ENCODE measurements at regions not wholly inside any gene's neighbourhood (a gene's known extent, or its start where the extent isn't known, plus 50 kb on each side); places are given as distances from the start of the nearest gene placed in this dataset.

- Histone ChIP-seq H3K4me2 (no peak overlapping the region), H2AFZ (ENCODE audit: low read depth) (no peak overlapping the region), H3F3A (replicated peaks; ENCODE audit: insufficient read depth) (no peaks in the 10 kb centered on the region), H4K20me1 (ENCODE audit: insufficient read depth) (no peaks in the 10 kb centered on the region), H3K27ac (ENCODE audit: low read depth in 2 of 2, low read length in 1 of 2) (no peak overlapping the region), H3K9ac (no peak overlapping the region), H3K36me3 (replicated peaks in 1 of 2; ENCODE audit: control insufficient read depth in 1 of 2, insufficient read depth in 2 of 2, low read length in 1 of 2) (no peaks in the 10 kb centered on the region), H3K9me3 (no peaks in the 10 kb centered on the region), H3K9me2 (no peaks in the 10 kb centered on the region), H3K4me1 (ENCODE audit: control insufficient read depth in 1 of 2, insufficient read depth in 2 of 2, low read depth in 1 of 2, low read length in 1 of 2) (no peaks in the 10 kb centered on the region), H3K4me3 (ENCODE audit: low read depth in 2 of 2, low read length in 1 of 2) (no peak overlapping the region), H3K27me3 (ENCODE audit: insufficient read depth) (no peaks in the 10 kb centered on the region), H3K79me2 (ENCODE audit: insufficient read depth) (no peaks in the 10 kb centered on the region)
- no peak for DNase-seq
- POLR2A ChIA-PET = no interaction called here
- TF ChIP-seq GATA2 (CRISPR knock-in tag; IDR thresholded peaks at IDR 0.05) (no peak), TAF1 (IDR thresholded peaks at IDR 0.05; ENCODE audit: borderline replicate concordance, low read depth, low read length) (no peak), PBX3 (IDR thresholded peaks at IDR 0.05) (no peak)
- CTCF ChIA-PET = no interaction called here
Measured at GRCh38 chr15:94887391-94887790, 656.0 kb downstream of the MCTP2 start.

- Histone ChIP-seq H2AFZ (ENCODE audit: low read depth) (no peak overlapping the region), H3K4me3 (ENCODE audit: low read depth in 2 of 2, low read length in 1 of 2) (no peak overlapping the region), H3F3A (replicated peaks; ENCODE audit: insufficient read depth) (no peaks in the 10 kb centered on the region), H3K4me1 (ENCODE audit: control insufficient read depth in 1 of 2, insufficient read depth in 2 of 2, low read depth in 1 of 2, low read length in 1 of 2) (no peaks in the 10 kb centered on the region), H3K27me3 (ENCODE audit: insufficient read depth) (no peaks in the 10 kb centered on the region), H4K20me1 (ENCODE audit: insufficient read depth) (no peaks in the 10 kb centered on the region), H3K4me2 (no peak overlapping the region), H3K27ac (ENCODE audit: low read depth in 2 of 2, low read length in 1 of 2) (no peak overlapping the region), H3K9ac (no peak overlapping the region), H3K79me2 (ENCODE audit: insufficient read depth) (no peaks in the 10 kb centered on the region), H3K9me2 (no peaks in the 10 kb centered on the region), H3K36me3 (replicated peaks in 1 of 2; ENCODE audit: control insufficient read depth in 1 of 2, insufficient read depth in 2 of 2, low read length in 1 of 2) (no peaks in the 10 kb centered on the region), H3K9me3 (no peaks in the 10 kb centered on the region)
- ChIA-PET POLR2A (no interaction called here), CTCF (no interaction called here)
- DNase-seq = no peak
- WGBS (ENCODE audit: low lambda C conversion rate) = 43% methylated on average over 5 of the region's 5 CpGs
- TF ChIP-seq USF2 (IDR thresholded peaks at IDR 0.05; ENCODE audit: borderline replicate concordance, low read depth, low read length) (no peak), RCOR1 (IDR thresholded peaks at IDR 0.05; ENCODE audit: low read length) (no peak), MXI1 (IDR thresholded peaks at IDR 0.05; ENCODE audit: low read depth, low read length) (no peak), NRF1 (IDR thresholded peaks at IDR 0.05; ENCODE audit: low read depth, low read length) (no peak), ZBTB33 (IDR thresholded peaks at IDR 0.05; ENCODE audit: borderline replicate concordance, low read depth) (no peak), PBX3 (IDR thresholded peaks at IDR 0.05) (no peak), GABPA (IDR thresholded peaks at IDR 0.05; ENCODE audit: low read depth) (no peak), YY1 (IDR thresholded peaks at IDR 0.05; ENCODE audit: low read depth) (no peak), EP300 (IDR thresholded peaks at IDR 0.05; ENCODE audit: borderline replicate concordance in 1 of 2, low read depth in 1 of 2, low read length in 1 of 2) (no peak), FOXM1 (IDR thresholded peaks at IDR 0.05; ENCODE audit: low read depth) (no peak), JUND (IDR thresholded peaks at IDR 0.05) (no peak), TEAD4 (IDR thresholded peaks at IDR 0.05; ENCODE audit: borderline replicate concordance, insufficient read depth) (no peak), EZH2phosphoT487 (IDR thresholded peaks at IDR 0.05; ENCODE audit: borderline replicate concordance, low read depth) (no peak), CTCF (IDR thresholded peaks at IDR 0.05) (no peak), TAF1 (IDR thresholded peaks at IDR 0.05; ENCODE audit: borderline replicate concordance, low read depth, low read length) (no peak), TCF12 (IDR thresholded peaks at IDR 0.05) (no peak), GATA2 (CRISPR knock-in tag; IDR thresholded peaks at IDR 0.05) (no peak), CHD2 (IDR thresholded peaks at IDR 0.05; ENCODE audit: low read length, partially characterized antibody) (no peak), SMC3 (IDR thresholded peaks at IDR 0.05; ENCODE audit: low read depth, low read length) (no peak)
Measured at GRCh38 chr15:94889153-94889552, 657.8 kb downstream of the MCTP2 start.
